ENCODE measurements at regions not wholly inside any gene's neighbourhood (a gene's known extent, or its start where the extent isn't known, plus 50 kb on each side); places are given as distances from the start of the nearest gene placed in this dataset.

DNA sequence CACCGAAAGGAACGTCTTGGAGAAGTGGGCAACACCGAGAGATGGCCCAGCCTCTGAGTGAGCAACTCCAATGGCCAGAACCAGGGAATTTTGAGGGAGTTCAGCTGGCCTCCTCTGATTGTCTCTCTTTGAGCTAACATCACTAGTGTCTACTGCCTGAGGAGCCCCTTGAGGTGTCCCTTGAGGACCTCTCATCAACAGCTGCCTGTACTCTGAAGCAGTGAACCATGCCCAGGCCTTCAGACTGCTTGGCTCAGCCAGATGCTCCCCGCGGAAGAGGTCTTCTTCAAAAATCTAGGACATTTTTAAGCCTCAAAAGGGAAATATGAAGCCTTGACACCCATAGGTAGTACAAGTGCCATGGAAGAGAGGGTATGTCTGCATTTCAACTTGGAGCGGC lies 430.4 kb downstream of the TXNL1 start:
- Histone ChIP-seq H3K36me3 (replicated peaks in 1 of 2; ENCODE audit: control insufficient read depth in 1 of 2, insufficient read depth in 2 of 2, low read length in 2 of 2) (no peaks in the 10 kb centered on the region), H3K9ac (ENCODE audit: insufficient read depth, low read length, poor library complexity, severe bottlenecking) (no peak overlapping the region), H3K79me2 (ENCODE audit: insufficient read depth, low read length) (no peaks in the 10 kb centered on the region), H3K4me1 (ENCODE audit: control insufficient read depth in 1 of 2, insufficient read depth in 2 of 2, low read length in 2 of 2) (no peaks in the 10 kb centered on the region), H3K27ac (ENCODE audit: low read depth in 1 of 2, low read length in 2 of 2) (no peak overlapping the region), H3K4me2 (replicated peaks; ENCODE audit: extremely low read depth, low read length, poor library complexity, severe bottlenecking) (no peak overlapping the region), H3K9me3 (replicated peaks in 1 of 2; ENCODE audit: control insufficient read depth in 1 of 2, insufficient read depth in 1 of 2, low read length in 2 of 2) (peaks cover 0 to 10% of the 10 kb centered on the region in 2 donors), H3K4me3 (replicated peaks in 1 of 3; ENCODE audit: low read depth in 2 of 3, low read length in 3 of 3) (no peak overlapping the region), H3K27me3 (ENCODE audit: control insufficient read depth in 2 of 2, insufficient read depth in 2 of 2, low read length in 2 of 2) (no peaks in the 10 kb centered on the region), H4K20me1 (ENCODE audit: insufficient read depth, low read length) (no peaks in the 10 kb centered on the region), H2AFZ (ENCODE audit: insufficient read depth, low read depth, low read length, poor library complexity, severe bottlenecking) (no peak overlapping the region)
- 100% methylated on average over 2 of the region's 6 CpGs for WGBS (ENCODE audit: insufficient coverage)
- no peak for DNase-seq
- peaks cover 0 to 1% (median 0%) of the 10 kb centered on the region in 3 donors for H3K27me3 Mint-ChIP-seq (ENCODE audit: low read depth in 3 of 3)
- no peaks in the 10 kb centered on the region for H3K36me3 Mint-ChIP-seq
- H3K4me1 Mint-ChIP-seq, result no peaks in the 10 kb centered on the region
- H3K4me3 Mint-ChIP-seq, result no peak overlapping the region
- H3K27ac Mint-ChIP-seq, result no peak overlapping the region
- TF ChIP-seq CTCF (IDR thresholded peaks at IDR 0.05), result no peak
- intact Hi-C loops (cut with micrococcal nuclease), result no loop called here
- peaks cover 2 to 14% (median 8%) of the 10 kb centered on the region in 7 donors for H3K9me3 Mint-ChIP-seq

- Histone ChIP-seq H2AFZ (ENCODE audit: insufficient read depth, low read depth, low read length, poor library complexity, severe bottlenecking) (no peak overlapping the region), H3K9ac (ENCODE audit: insufficient read depth, low read length, poor library complexity, severe bottlenecking) (no peak overlapping the region), H3K27me3 (ENCODE audit: control insufficient read depth in 2 of 2, insufficient read depth in 2 of 2, low read length in 2 of 2) (no peaks in the 10 kb centered on the region), H3K27ac (ENCODE audit: low read depth in 1 of 2, low read length in 2 of 2) (no peak overlapping the region), H3K4me3 (replicated peaks in 1 of 3; ENCODE audit: low read depth in 2 of 3, low read length in 3 of 3) (no peak overlapping the region), H3K36me3 (replicated peaks in 1 of 2; ENCODE audit: control insufficient read depth in 1 of 2, insufficient read depth in 2 of 2, low read length in 2 of 2) (no peaks in the 10 kb centered on the region), H3K9me3 (replicated peaks in 1 of 2; ENCODE audit: control insufficient read depth in 1 of 2, insufficient read depth in 1 of 2, low read length in 2 of 2) (peaks cover 0 to 10% of the 10 kb centered on the region in 2 donors), H3K4me2 (replicated peaks; ENCODE audit: extremely low read depth, low read length, poor library complexity, severe bottlenecking) (no peak overlapping the region), H4K20me1 (ENCODE audit: insufficient read depth, low read length) (no peaks in the 10 kb centered on the region), H3K4me1 (ENCODE audit: control insufficient read depth in 1 of 2, insufficient read depth in 2 of 2, low read length in 2 of 2) (no peaks in the 10 kb centered on the region), H3K79me2 (ENCODE audit: insufficient read depth, low read length) (no peaks in the 10 kb centered on the region)
- Mint-ChIP-seq H3K4me3 (no peak overlapping the region), H3K4me1 (no peaks in the 10 kb centered on the region), H3K9me3 (peaks cover 0 to 14% (median 8%) of the 10 kb centered on the region in 7 donors), H3K36me3 (no peaks in the 10 kb centered on the region), H3K27ac (no peak overlapping the region), H3K27me3 (ENCODE audit: low read depth in 3 of 3) (peaks cover 0 to 1% (median 0%) of the 10 kb centered on the region in 3 donors)
- no peak for DNase-seq
- TF ChIP-seq CTCF (IDR thresholded peaks at IDR 0.05), result no peak
- intact Hi-C loops (cut with micrococcal nuclease), result no loop called here
These were observed 434.3 kb downstream of the TXNL1 start for GRCh38 chr18:56204052-56204451.
